Tibial artery (tissue), 4 donors: ENCODE measurements at regions not wholly inside any gene's neighbourhood (a gene's known extent, or its start where the extent isn't known, plus 50 kb on each side); places are given as distances from the start of the nearest gene placed in this dataset.

ENCODE experiments used
- DNase-seq, 2 donors: peaks; one replicate each; pipeline ENCODE4 v3.0.0-alpha.2; 2019
- H3K27ac ChIP-seq, 2 donors: fragments of 200-600 bp; sonication (generic) in 1 of 2; 1 replicate in 1 of 2; 2 replicates in 1 of 2; pipeline ENCODE4 v1.5.1; 2018 to 2019; ENCODE audit warnings: mild to moderate bottlenecking in 1 of 2
- H3K27me3 ChIP-seq, 2 donors: fragments of 200-600 bp; sonication (generic) in 1 of 2; one replicate each; pipeline versions ENCODE4 v1.5.1 to v1.6.0; 2016 to 2019
- H3K36me3 ChIP-seq, 3 donors: fragments of 200-600 bp; sonication (generic) in 2 of 3; one replicate each; pipeline ENCODE4 v1.5.1; 2016 to 2019; ENCODE audit warnings: mild to moderate bottlenecking in 2 of 3
- H3K4me1 ChIP-seq, 4 donors: fragments of 200-600 bp; sonication (generic) in 2 of 4; 1 replicate in 3 of 4; 2 replicates in 1 of 4; pipeline ENCODE4 v1.5.1; 2016 to 2019
- H3K4me3 ChIP-seq, 2 donors: fragments of 200-600 bp; sonication (generic) in 1 of 2; 1 replicate in 1 of 2; 2 replicates in 1 of 2; pipeline ENCODE4 v1.5.1; 2018 to 2019; ENCODE audit warnings: mild to moderate bottlenecking in 2 of 2
- H3K9me3 ChIP-seq, 3 donors: fragments of 200-600 bp; sonication (generic) in 1 of 3; one replicate each; pipeline ENCODE4 v1.5.1; 2016 to 2019
- intact Hi-C: fragments of 100-400 bp; cut with DNase I; formaldehyde crosslinking; loops from one replicate; pipeline ENCODE4 v1.15.0; 2023; ENCODE audit warnings: low total_unique reads
- TF ChIP-seq, protein P1 (sequence below), 2 experiments: fragments of 200-600 bp in 1 of 2; fragments of 450-650 bp in 1 of 2; IDR thresholded peaks; one replicate each; pipeline ENCODE4 v1.5.1; 2017 to 2019; ENCODE audit warnings: antibody characterized with exemption in 2 of 2, mild to moderate bottlenecking in 1 of 2, moderate library complexity in 1 of 2

DNA sequence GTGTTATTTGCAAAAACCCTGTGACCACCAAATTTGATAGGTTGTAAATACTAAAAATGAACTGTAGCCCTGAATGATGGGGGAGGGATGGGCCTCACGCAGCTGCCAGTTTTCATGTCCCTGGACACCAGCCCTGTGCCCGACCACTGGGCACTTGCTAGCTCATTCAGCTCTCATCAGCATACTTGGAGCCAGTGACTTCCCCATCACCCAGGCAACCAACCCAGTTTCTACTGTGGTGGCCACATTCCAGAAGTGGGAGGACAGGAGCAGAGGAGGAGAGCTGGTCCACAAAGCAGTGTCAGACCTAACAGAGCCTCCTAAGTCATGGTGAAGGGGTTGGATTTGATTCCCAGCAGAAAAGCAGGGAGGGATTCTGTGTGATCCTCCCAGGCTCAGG lies 128.2 kb downstream of the CPEB2 start:
- intact Hi-C loops = no loop called here
- no peaks in the 10 kb centered on the region for H3K36me3 ChIP-seq
- H3K4me3 ChIP-seq = no peak overlapping the region
- no peak overlapping the region for H3K27ac ChIP-seq
- TF ChIP-seq, protein P1, sequence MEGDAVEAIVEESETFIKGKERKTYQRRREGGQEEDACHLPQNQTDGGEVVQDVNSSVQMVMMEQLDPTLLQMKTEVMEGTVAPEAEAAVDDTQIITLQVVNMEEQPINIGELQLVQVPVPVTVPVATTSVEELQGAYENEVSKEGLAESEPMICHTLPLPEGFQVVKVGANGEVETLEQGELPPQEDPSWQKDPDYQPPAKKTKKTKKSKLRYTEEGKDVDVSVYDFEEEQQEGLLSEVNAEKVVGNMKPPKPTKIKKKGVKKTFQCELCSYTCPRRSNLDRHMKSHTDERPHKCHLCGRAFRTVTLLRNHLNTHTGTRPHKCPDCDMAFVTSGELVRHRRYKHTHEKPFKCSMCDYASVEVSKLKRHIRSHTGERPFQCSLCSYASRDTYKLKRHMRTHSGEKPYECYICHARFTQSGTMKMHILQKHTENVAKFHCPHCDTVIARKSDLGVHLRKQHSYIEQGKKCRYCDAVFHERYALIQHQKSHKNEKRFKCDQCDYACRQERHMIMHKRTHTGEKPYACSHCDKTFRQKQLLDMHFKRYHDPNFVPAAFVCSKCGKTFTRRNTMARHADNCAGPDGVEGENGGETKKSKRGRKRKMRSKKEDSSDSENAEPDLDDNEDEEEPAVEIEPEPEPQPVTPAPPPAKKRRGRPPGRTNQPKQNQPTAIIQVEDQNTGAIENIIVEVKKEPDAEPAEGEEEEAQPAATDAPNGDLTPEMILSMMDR (IDR thresholded peaks at IDR 0.05) = no peak
- DNase-seq = no peak
- no peaks in the 10 kb centered on the region for H3K9me3 ChIP-seq
- no peaks in the 10 kb centered on the region for H3K27me3 ChIP-seq
- no peaks in the 10 kb centered on the region for H3K4me1 ChIP-seq

DNA sequence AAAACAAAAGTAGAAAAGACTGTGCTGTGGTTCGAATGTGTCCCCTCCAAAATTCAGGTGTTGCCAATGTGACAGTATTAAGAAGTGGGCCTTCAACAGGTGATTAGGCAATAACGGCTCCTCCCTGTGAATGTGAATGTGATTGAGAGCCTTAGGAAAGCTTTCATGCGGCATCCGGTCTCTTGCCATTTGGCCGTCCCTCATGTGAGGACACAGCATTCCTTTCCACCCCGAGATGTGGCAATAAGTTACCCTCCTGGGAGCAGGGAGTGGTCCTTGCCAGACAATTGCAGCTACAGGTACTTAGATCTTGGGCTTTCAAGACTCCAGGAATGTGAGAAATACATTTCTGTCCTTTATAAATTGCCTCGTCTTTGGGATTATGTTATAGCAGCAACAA lies 129.3 kb downstream of the CPEB2 start:
- no peaks in the 10 kb centered on the region for H3K27me3 ChIP-seq
- no peak overlapping the region for H3K27ac ChIP-seq
- no peak overlapping the region for H3K4me3 ChIP-seq
- H3K9me3 ChIP-seq = peaks cover 0 to 2% (median 0%) of the 10 kb centered on the region in 3 donors
- intact Hi-C loops = no loop called here
- TF ChIP-seq, protein P1 (IDR thresholded peaks at IDR 0.05) = no peak
- no peaks in the 10 kb centered on the region for H3K4me1 ChIP-seq
- peak in 1 of 2 donors; percentile 23 for DNase-seq
- no peaks in the 10 kb centered on the region for H3K36me3 ChIP-seq

DNA sequence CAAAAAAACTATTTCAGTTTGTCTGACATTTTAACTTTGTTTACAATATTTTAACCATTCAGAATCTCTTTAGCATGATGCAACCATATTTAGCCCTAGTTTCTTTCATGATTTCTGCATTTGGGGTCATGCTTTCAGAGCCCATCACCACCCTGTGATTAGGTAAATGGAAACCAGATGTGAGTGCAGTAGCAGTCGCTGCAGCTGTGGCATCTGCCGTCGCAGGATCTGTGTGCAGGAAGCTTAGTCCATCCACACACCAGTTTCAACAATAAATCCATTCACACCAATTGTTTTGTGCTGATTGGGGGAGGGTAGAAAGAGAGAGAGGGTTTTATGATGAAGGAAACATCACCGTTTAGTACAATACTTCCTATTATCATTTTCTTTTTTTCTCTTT lies 130.5 kb downstream of the CPEB2 start:
- H3K27me3 ChIP-seq = no peaks in the 10 kb centered on the region
- intact Hi-C loops = no loop called here
- no peak overlapping the region for H3K27ac ChIP-seq
- no peak for DNase-seq
- no peaks in the 10 kb centered on the region for H3K4me1 ChIP-seq
- H3K4me3 ChIP-seq = no peak overlapping the region
- TF ChIP-seq, protein P1 (IDR thresholded peaks at IDR 0.05) = no peak
- peaks cover 0 to 3% (median 0%) of the 10 kb centered on the region in 3 donors for H3K9me3 ChIP-seq
- no peaks in the 10 kb centered on the region for H3K36me3 ChIP-seq

DNA sequence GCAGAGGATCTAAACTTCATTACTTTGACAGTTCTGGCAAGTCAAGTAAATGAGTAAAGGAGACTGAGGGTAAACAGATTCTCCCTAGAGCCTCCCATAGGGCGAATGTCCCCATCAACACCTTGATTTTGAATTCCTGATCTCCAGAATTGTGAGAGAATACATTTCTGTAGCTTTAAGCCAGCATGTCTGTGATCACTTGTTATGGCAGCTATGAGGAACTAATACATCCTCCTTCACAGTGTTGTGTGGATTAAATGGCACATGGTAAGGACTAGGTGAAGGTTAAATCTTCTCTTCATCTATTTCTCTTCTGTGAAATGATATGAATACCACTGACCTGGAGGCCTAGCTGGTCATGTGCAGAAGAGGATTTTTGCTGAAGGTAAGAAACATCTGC lies 137.3 kb downstream of the CPEB2 start:
- no peaks in the 10 kb centered on the region for H3K36me3 ChIP-seq
- TF ChIP-seq, protein P1 (IDR thresholded peaks at IDR 0.05) = no peak
- intact Hi-C loops = no loop called here

DNA sequence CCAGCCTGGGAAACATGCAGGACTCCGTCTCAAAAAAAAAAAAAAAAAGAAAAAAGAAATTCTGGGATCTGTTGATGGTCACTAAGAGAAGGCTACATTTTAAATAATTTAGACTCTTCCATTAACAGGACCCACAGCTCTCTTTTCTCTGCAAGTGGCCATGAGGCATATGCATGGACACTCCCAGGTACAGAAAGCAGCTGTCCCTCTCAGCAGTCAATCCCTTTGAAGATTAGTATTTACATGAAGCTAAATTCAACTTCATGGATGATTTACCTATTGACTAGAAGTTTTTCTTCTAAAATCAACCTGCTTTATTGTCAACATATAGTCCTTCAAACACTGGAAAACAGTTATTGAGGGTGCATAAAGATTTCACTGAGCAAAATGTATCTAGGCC lies 139.9 kb downstream of the CPEB2 start:
- TF ChIP-seq, protein P1 (IDR thresholded peaks at IDR 0.05) = no peak
- Histone ChIP-seq H3K27ac (no peak overlapping the region), H3K36me3 (no peaks in the 10 kb centered on the region), H3K27me3 (no peaks in the 10 kb centered on the region), H3K4me3 (no peak overlapping the region), H3K9me3 (no peaks in the 10 kb centered on the region), H3K4me1 (no peaks in the 10 kb centered on the region)
- no peak for DNase-seq
- intact Hi-C loops = no loop called here

More for the DNA sequence above, 137.3 kb downstream of the CPEB2 start:
- H3K27ac ChIP-seq = no peak overlapping the region
- peaks cover 0 to 3% (median 0%) of the 10 kb centered on the region in 3 donors for H3K9me3 ChIP-seq
- H3K4me3 ChIP-seq = no peak overlapping the region
- no peak for DNase-seq
- no peaks in the 10 kb centered on the region for H3K4me1 ChIP-seq
- H3K27me3 ChIP-seq = no peaks in the 10 kb centered on the region

DNA sequence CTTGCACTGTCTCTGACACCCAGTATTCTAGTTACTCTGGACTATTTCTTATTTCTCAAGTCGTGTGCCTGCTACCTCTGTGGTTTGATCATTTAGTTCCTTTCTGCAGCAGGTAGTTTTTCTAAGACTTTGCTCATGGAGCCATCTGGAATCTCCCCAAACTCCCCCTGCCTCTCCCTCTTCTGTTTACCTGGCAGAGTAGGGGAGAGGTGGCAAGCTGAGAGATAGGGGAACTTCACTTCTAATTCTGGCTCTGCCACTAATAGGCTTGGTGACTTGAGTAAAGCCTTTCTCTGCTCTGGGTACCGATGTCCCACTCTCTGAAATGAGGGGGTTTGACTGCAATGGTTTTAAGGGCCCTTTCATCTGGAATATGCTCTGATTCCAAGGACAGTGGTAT lies 141.3 kb downstream of the CPEB2 start:
- TF ChIP-seq, protein P1 (IDR thresholded peaks at IDR 0.05) = no peak
- no peaks in the 10 kb centered on the region for H3K27me3 ChIP-seq
- no peaks in the 10 kb centered on the region for H3K9me3 ChIP-seq
- no peaks in the 10 kb centered on the region for H3K36me3 ChIP-seq
- H3K4me3 ChIP-seq = no peak overlapping the region
- DNase-seq = no peak
- intact Hi-C loops = no loop called here
- H3K4me1 ChIP-seq = peaks cover 0 to 4% (median 2%) of the 10 kb centered on the region in 4 donors
- no peak overlapping the region for H3K27ac ChIP-seq
